ENCODE measurements at regions not wholly inside any gene's neighbourhood (a gene's known extent, or its start where the extent isn't known, plus 50 kb on each side); places are given as distances from the start of the nearest gene placed in this dataset.

- Histone ChIP-seq H3K4me2 (ENCODE audit: low read length) (no peak overlapping the region), H3K27ac (ENCODE audit: low read depth, low read length, poor library complexity, severe bottlenecking) (no peak overlapping the region), H3K4me3 (ENCODE audit: low read depth, low read length, poor library complexity, severe bottlenecking) (no peak overlapping the region), H3K36me3 (ENCODE audit: insufficient read depth, low read length) (no peaks in the 10 kb centered on the region), H4K20me1 (ENCODE audit: insufficient read depth, low read length) (no peaks in the 10 kb centered on the region), H2AFZ (ENCODE audit: low read length) (no peak overlapping the region), H3K9me3 (ENCODE audit: low read length) (no peaks in the 10 kb centered on the region), H3K4me1 (ENCODE audit: insufficient read depth, low read length, poor library complexity, severe bottlenecking) (no peaks in the 10 kb centered on the region), H3K79me2 (ENCODE audit: insufficient read depth, low read depth, low read length) (no peaks in the 10 kb centered on the region), H3K9me2 (ENCODE audit: insufficient read depth, low read length) (no peaks in the 10 kb centered on the region)
- no TSS peak for BruUV-seq (replicated peaks)
- DNase-seq (ENCODE audit: low spot score), result no peak
- intact Hi-C loops (cut with micrococcal nuclease; ENCODE audit: unreplicated experiment), result no loop called here
- ChIA-PET CTCF (ENCODE audit: unreplicated experiment) (interaction anchor here (0.6 kb wide), 1 partner anchor 1473 kb away, joined by 3 read pairs; no protein-coding TSS in a partner anchor), POLR2A (no interaction called here)
- no peak for TF ChIP-seq EZH2phosphoT487 (IDR thresholded peaks at IDR 0.05; ENCODE audit: borderline replicate concordance, low read depth, low read length)
- TF ChIP-seq CTCF (conservative IDR thresholded peaks at IDR 0.05; ENCODE audit: low read length), result no peak
Observed at GRCh38 chr16:6864244-6864643, 468.4 kb upstream of the RBFOX1 start.

- intact Hi-C loops (cut with micrococcal nuclease; ENCODE audit: unreplicated experiment), result no loop called here
- DNase-seq (ENCODE audit: low spot score), result no peak
- Histone ChIP-seq H4K20me1 (ENCODE audit: insufficient read depth, low read length) (no peaks in the 10 kb centered on the region), H3K9me2 (ENCODE audit: insufficient read depth, low read length) (no peaks in the 10 kb centered on the region), H3K36me3 (ENCODE audit: insufficient read depth, low read length) (no peaks in the 10 kb centered on the region), H3K4me3 (ENCODE audit: low read depth, low read length, poor library complexity, severe bottlenecking) (no peak overlapping the region), H3K27ac (ENCODE audit: low read depth, low read length, poor library complexity, severe bottlenecking) (no peak overlapping the region), H3K4me2 (ENCODE audit: low read length) (no peak overlapping the region), H2AFZ (ENCODE audit: low read length) (no peak overlapping the region), H3K4me1 (ENCODE audit: insufficient read depth, low read length, poor library complexity, severe bottlenecking) (no peaks in the 10 kb centered on the region), H3K9me3 (ENCODE audit: low read length) (no peaks in the 10 kb centered on the region), H3K79me2 (ENCODE audit: insufficient read depth, low read depth, low read length) (no peaks in the 10 kb centered on the region)
- TF ChIP-seq CTCF (conservative IDR thresholded peaks at IDR 0.05; ENCODE audit: low read length) (no peak), EZH2phosphoT487 (IDR thresholded peaks at IDR 0.05; ENCODE audit: borderline replicate concordance, low read depth, low read length) (no peak)
- CTCF ChIA-PET (ENCODE audit: unreplicated experiment), result no interaction called here
- no TSS peak for BruUV-seq (replicated peaks)
- POLR2A ChIA-PET, result no interaction called here
Observed at GRCh38 chr16:6863135-6863534, 469.5 kb upstream of the RBFOX1 start.

- Histone ChIP-seq H4K20me1 (ENCODE audit: insufficient read depth, low read length) (no peaks in the 10 kb centered on the region), H3K4me1 (ENCODE audit: insufficient read depth, low read length, poor library complexity, severe bottlenecking) (no peaks in the 10 kb centered on the region), H3K4me2 (ENCODE audit: low read length) (no peak overlapping the region), H3K9me3 (ENCODE audit: low read length) (no peaks in the 10 kb centered on the region), H3K79me2 (ENCODE audit: insufficient read depth, low read depth, low read length) (no peaks in the 10 kb centered on the region), H3K36me3 (ENCODE audit: insufficient read depth, low read length) (no peaks in the 10 kb centered on the region), H3K27ac (ENCODE audit: low read depth, low read length, poor library complexity, severe bottlenecking) (no peak overlapping the region), H3K9me2 (ENCODE audit: insufficient read depth, low read length) (no peaks in the 10 kb centered on the region), H2AFZ (ENCODE audit: low read length) (no peak overlapping the region), H3K4me3 (ENCODE audit: low read depth, low read length, poor library complexity, severe bottlenecking) (no peak overlapping the region)
- no peak for TF ChIP-seq EZH2phosphoT487 (IDR thresholded peaks at IDR 0.05; ENCODE audit: borderline replicate concordance, low read depth, low read length)
- TF ChIP-seq CTCF (conservative IDR thresholded peaks at IDR 0.05; ENCODE audit: low read length), result no peak
- ChIA-PET POLR2A (interaction anchor here (0.6 kb wide), 1 partner anchor 980 kb away, joined by 6 read pairs; no protein-coding TSS in a partner anchor), CTCF (ENCODE audit: unreplicated experiment) (interaction anchor here (0.6 kb wide), 1 partner anchor 78 kb away, joined by 3 read pairs; no protein-coding TSS in a partner anchor)
- BruUV-seq (replicated peaks), result no TSS peak
- DNase-seq (ENCODE audit: low spot score), result no peak
- intact Hi-C loops (cut with micrococcal nuclease; ENCODE audit: unreplicated experiment), result no loop called here
Observed at GRCh38 chr16:6861815-6862477, 470.7 kb upstream of the RBFOX1 start.
